GM23248 (cell line): ENCODE measurements at regions not wholly inside any gene's neighbourhood (a gene's known extent, or its start where the extent isn't known, plus 50 kb on each side); places are given as distances from the start of the nearest gene placed in this dataset.

Experiments
- EZH2 ChIP-seq: fragments of 200-600 bp; sonication (generic); IDR thresholded peaks from 2 replicates; pipeline ENCODE4 v1.6.1; 2018; ENCODE audit warnings: antibody characterized with exemption, mild to moderate bottlenecking; ENCODE audit not compliant: insufficient read depth, poor library complexity, severe bottlenecking
- EZH2phosphoT487 ChIP-seq: fragments of 200-600 bp; sonication (generic); IDR thresholded peaks from 2 replicates; pipeline ENCODE4 v1.6.1; 2018; ENCODE audit warnings: antibody characterized with exemption, moderate library complexity, mild to moderate bottlenecking, low read depth; ENCODE audit not compliant: insufficient read depth

DNA sequence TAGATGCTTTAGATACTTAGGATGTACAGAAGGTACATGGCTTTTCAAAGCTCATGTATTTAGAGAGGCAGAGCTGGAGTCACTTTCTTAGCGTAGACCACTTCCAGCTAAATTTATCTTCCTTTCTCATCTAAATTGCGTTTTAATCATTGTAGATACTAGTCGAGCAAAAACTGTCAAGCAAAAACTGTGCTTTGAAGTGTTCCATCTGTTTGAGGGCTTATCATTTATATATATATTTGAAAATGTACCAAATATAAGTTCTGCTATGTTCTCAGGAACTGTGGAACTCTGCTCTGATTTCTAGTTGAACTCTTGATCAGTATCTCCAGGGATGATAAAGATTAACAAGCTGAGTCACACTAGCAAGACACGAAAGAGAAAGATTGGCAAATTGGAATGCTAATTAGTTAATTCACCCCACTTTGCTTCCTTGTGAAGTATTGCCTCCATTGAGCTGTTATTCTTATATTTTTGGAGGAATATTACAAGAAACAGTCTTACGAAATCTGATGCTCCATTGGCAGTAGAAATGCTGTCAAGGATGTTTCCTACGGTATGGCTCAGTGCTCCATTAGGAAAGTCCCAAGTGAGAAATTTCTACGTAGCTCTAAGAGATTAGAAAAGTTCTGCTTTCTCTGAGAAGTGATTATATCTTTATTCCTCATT lies 310.7 kb downstream of the AEBP2 start:
- TF ChIP-seq EZH2 (no peak), EZH2phosphoT487 (no peak)
